COLO668 (cell line): ENCODE measurements at regions not wholly inside any gene's neighbourhood (a gene's known extent, or its start where the extent isn't known, plus 50 kb on each side); places are given as distances from the start of the nearest gene placed in this dataset.
A peak's percentile ranks its signal among the peaks of the same experiment; 100 is the strongest.

Source experiments
- DNase-seq: peaks from one replicate; lab custom pipeline; 2025; ENCODE audit not compliant: unreplicated experiment; lab: John Stamatoyannopoulos, UW

GRCh38 chr13:79794931-79795330 lies 314.0 kb downstream of the NDFIP2 start:
- DNase-seq: no peak

GRCh38 chr13:79792716-79793115 lies 311.8 kb downstream of the NDFIP2 start:
- no peak for DNase-seq

GRCh38 chr13:79791471-79792042 lies 310.6 kb downstream of the NDFIP2 start:
- DNase-seq: no peak

GRCh38 chr13:79786176-79786575 lies 305.2 kb downstream of the NDFIP2 start:
- DNase-seq: no peak

GRCh38 chr13:79782541-79783205 lies 301.7 kb downstream of the NDFIP2 start:
- DNase-seq: peak; percentile 99

GRCh38 chr13:79781829-79782540 lies 301.0 kb downstream of the NDFIP2 start:
- no peak for DNase-seq

- no peak for DNase-seq
Measured at GRCh38 chr13:79780240-79780639, 299.3 kb downstream of the NDFIP2 start.

- DNase-seq: no peak
Measured at GRCh38 chr13:79779761-79780160, 298.8 kb downstream of the NDFIP2 start.

GRCh38 chr13:79778741-79779460 lies 297.9 kb downstream of the NDFIP2 start:
- DNase-seq: no peak

GRCh38 chr13:79777504-79777903 lies 296.5 kb downstream of the NDFIP2 start:
- no peak for DNase-seq

- no peak for DNase-seq
Measured at GRCh38 chr13:79776531-79777295, 295.8 kb downstream of the NDFIP2 start.

- peak; percentile 23 for DNase-seq
Measured at GRCh38 chr13:79775830-79776229, 294.9 kb downstream of the NDFIP2 start.

GRCh38 chr13:79772811-79773210 lies 291.9 kb downstream of the NDFIP2 start:
- DNase-seq: no peak

- DNase-seq: no peak
Measured at GRCh38 chr13:79771493-79771892, 290.5 kb downstream of the NDFIP2 start.

- no peak for DNase-seq
Measured at GRCh38 chr13:79770056-79770455, 289.1 kb downstream of the NDFIP2 start.

- no peak for DNase-seq
Measured at GRCh38 chr13:79767126-79767525, 286.2 kb downstream of the NDFIP2 start.

- no peak for DNase-seq
Measured at GRCh38 chr13:79765331-79765730, 284.4 kb downstream of the NDFIP2 start.

- no peak for DNase-seq
Measured at GRCh38 chr13:79749984-79750551, 269.1 kb downstream of the NDFIP2 start.

- no peak for DNase-seq
Measured at GRCh38 chr13:79749566-79749965, 268.6 kb downstream of the NDFIP2 start.

GRCh38 chr13:79745081-79745480 lies 264.1 kb downstream of the NDFIP2 start:
- DNase-seq: no peak

- no peak for DNase-seq
Measured at GRCh38 chr13:79742923-79743322, 262.0 kb downstream of the NDFIP2 start.
